NCI-H524 treated with DMSO at 0.1 percent for 48 hours (cell line): ENCODE measurements at regions not wholly inside any gene's neighbourhood (a gene's known extent, or its start where the extent isn't known, plus 50 kb on each side); places are given as distances from the start of the nearest gene placed in this dataset.

Experiments
- DNase-seq: peaks from one replicate; lab custom pipeline; 2025; lab: John Stamatoyannopoulos, UW

GRCh38 chr2:129160879-129161278, 818.6 kb upstream of the RAB6C start:
- DNase-seq = no peak

GRCh38 chr2:129164220-129164949, 815.1 kb upstream of the RAB6C start:
- no peak for DNase-seq

GRCh38 chr2:129165006-129165405, 814.5 kb upstream of the RAB6C start:
- DNase-seq = no peak

- DNase-seq = no peak
Observed at GRCh38 chr2:129167456-129167855, 812.0 kb upstream of the RAB6C start.

- no peak for DNase-seq
Observed at GRCh38 chr2:129170570-129170969, 808.9 kb upstream of the RAB6C start.

GRCh38 chr2:129174143-129174542, 805.3 kb upstream of the RAB6C start:
- DNase-seq = no peak

GRCh38 chr2:129175051-129175450, 804.4 kb upstream of the RAB6C start:
- DNase-seq = no peak

- DNase-seq = no peak
Observed at GRCh38 chr2:129176375-129176774, 803.1 kb upstream of the RAB6C start.

- no peak for DNase-seq
Observed at GRCh38 chr2:129178356-129178755, 801.1 kb upstream of the RAB6C start.

GRCh38 chr2:129179199-129179598, 800.3 kb upstream of the RAB6C start:
- DNase-seq = no peak

- no peak for DNase-seq
Observed at GRCh38 chr2:129180124-129180716, 799.2 kb upstream of the RAB6C start.

GRCh38 chr2:129181433-129181832, 798.0 kb upstream of the RAB6C start:
- DNase-seq = no peak

- DNase-seq = no peak
Observed at GRCh38 chr2:129181963-129182362, 797.5 kb upstream of the RAB6C start.

GRCh38 chr2:129187343-129187742, 792.1 kb upstream of the RAB6C start:
- no peak for DNase-seq

- DNase-seq = no peak
Observed at GRCh38 chr2:129188451-129188850, 791.0 kb upstream of the RAB6C start.

GRCh38 chr2:129189617-129190319, 789.7 kb upstream of the RAB6C start:
- no peak for DNase-seq

- no peak for DNase-seq
Observed at GRCh38 chr2:129190494-129190893, 789.0 kb upstream of the RAB6C start.

- DNase-seq = no peak
Observed at GRCh38 chr2:129191530-129191929, 787.9 kb upstream of the RAB6C start.

GRCh38 chr2:129192117-129192516, 787.3 kb upstream of the RAB6C start:
- DNase-seq = no peak

- DNase-seq = no peak
Observed at GRCh38 chr2:129192841-129193253, 786.6 kb upstream of the RAB6C start.

GRCh38 chr2:129193961-129194360, 785.5 kb upstream of the RAB6C start:
- no peak for DNase-seq

- no peak for DNase-seq
Observed at GRCh38 chr2:129199501-129199900, 780.0 kb upstream of the RAB6C start.

- DNase-seq = no peak
Observed at GRCh38 chr2:129201696-129202095, 777.8 kb upstream of the RAB6C start.
